GM21390 (cell line): ENCODE measurements at regions not wholly inside any gene's neighbourhood (a gene's known extent, or its start where the extent isn't known, plus 50 kb on each side); places are given as distances from the start of the nearest gene placed in this dataset.
"Not testable (repeated sequence)": the region's sequence is repeated elsewhere in the genome, so short reads cannot be mapped to it uniquely, and the experiment has no call there.

Experiments used
- ATAC-seq: cut with Tn5 transposase; IDR thresholded peaks from one replicate; pipeline ENCODE4 v1.9.1; 2021; ENCODE audit not compliant: unreplicated experiment

- ATAC-seq, result no peak
These were observed 110.6 kb upstream of the MIR17HG start for GRCh38 chr13:91236921-91237320.

DNA sequence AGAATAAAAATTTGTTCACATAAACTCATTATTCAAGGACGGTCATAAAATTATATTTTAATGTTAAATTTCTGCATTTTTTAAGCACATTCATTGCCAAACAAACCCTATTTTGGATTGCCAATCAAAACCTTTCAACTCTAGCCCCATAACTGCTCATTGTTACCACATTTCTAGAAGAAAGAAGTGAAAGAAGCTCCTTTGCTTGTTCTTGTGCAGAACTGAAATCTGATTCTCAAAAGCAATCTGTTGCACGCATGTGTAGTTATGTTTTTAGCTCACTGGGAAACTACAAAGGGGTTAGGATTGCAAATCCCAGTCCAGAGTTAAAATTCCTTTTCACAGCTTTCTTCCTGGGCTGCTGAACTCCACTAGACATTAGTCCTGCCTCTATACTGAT is 109.5 kb upstream of the MIR17HG start:
- ATAC-seq, result peak; percentile 85

GRCh38 chr13:91240341-91240740 is 107.1 kb upstream of the MIR17HG start:
- no peak for ATAC-seq

DNA sequence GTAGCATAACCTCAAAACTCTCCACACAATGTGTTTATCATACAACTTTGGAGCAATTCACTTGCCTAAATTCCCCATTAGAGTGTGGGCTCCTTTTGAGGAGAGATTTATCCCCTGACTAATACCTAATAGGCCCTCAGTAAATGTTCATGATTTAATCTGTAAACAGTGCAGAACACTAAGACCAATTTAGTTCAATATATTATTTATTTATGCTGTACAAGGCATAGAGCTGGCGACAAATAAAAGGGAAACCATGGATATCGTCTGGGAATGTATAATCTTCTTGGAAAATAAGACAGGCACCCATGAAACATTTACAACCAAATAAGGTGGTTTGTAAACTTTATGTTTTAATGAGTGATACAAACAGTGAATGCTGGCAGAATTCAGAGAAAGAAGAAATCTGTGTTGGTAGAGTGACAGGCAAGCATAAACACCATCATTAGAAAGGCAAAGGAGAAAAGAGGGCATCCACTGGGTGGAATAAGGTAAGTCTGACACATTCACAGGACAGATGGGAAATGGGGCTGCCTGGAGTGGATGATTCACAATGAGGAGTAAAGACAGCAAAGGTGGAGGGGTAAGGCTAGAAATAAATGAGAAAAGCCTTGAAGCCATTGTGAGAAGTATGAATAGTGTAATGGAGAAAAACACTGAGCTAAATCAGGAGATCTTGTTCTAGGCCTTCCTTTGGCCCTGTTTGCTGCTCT is 106.1 kb upstream of the MIR17HG start:
- no peak for ATAC-seq

DNA sequence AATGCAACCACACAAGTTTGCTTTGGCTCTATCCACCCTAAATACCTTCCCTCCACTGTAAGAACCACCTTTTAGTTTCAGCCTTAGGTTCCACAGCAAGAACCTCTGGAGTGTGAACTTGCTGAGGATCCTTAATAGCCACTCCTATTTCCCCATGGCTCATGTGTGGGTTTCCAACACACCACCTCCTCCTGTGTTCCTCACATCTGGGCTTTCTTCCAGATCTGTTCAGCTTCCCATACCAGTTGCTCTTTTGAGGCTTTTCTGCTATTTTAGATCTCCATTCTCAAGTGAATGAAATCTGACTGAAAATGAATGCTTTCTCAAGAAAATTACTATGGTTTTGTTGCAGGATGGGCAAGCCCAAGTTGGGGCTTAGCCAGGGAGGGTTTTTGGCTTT is 104.8 kb upstream of the MIR17HG start:
- ATAC-seq, result no peak

DNA sequence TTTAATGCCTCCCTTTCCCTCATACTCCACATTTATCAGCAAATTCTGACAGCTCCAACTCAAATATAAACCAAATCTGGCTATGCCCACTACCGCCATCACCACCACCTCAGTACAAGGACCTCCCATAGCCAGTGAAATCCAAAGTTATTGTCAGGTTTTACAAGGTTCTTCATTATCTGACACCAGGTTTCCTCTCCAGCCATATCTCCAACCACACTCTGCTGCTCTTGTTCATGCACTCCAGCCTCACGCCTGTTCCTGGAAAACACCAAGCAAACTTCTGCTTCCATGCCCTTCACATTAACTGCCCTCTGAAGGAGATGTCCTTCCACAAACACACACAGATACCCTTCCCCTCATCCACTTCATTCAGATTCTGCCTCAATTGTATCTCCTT is 102.2 kb upstream of the MIR17HG start:
- no peak for ATAC-seq

DNA sequence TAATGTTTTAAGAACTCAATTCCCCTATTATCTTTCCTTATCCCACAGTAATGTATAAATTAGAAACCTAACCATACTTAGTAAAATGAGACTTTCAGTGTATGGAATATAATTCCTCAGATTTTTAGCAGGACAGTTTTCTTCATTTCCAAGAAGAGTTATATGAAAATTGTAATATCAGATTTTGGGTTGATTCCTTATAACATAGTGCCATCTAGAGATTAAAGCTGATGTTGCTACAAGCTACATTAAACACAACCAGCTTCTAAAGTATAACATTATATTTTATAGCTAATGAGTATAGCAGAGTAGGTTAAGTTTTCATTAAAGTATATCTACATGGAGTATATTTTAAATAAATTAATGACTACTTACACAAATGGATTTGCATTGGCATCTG is 99.7 kb upstream of the MIR17HG start:
- ATAC-seq, result no peak

DNA sequence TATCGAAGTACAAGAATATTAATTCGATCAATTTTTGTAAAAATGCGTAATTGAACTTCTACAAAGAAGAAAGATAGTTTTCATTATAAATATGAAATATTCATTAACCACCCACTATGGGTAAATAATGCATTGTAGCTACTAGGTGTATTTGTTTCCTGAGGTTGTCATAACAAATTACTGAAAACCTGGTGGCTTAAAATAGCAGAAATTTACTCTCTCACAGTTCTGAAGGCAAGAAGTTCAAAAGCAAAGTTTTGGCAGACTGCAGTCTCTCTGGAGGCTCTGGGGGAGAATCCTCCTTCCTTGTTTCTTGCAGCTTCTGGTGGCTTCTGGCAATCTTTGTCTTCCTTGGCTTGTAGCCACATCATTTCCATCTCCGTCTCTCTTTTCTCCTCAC is 99.2 kb upstream of the MIR17HG start:
- ATAC-seq, result no peak

GRCh38 chr13:91249370-91249769 is 98.1 kb upstream of the MIR17HG start:
- no peak for ATAC-seq

- no peak for ATAC-seq
These were observed 97.6 kb upstream of the MIR17HG start for GRCh38 chr13:91249861-91250260.

DNA sequence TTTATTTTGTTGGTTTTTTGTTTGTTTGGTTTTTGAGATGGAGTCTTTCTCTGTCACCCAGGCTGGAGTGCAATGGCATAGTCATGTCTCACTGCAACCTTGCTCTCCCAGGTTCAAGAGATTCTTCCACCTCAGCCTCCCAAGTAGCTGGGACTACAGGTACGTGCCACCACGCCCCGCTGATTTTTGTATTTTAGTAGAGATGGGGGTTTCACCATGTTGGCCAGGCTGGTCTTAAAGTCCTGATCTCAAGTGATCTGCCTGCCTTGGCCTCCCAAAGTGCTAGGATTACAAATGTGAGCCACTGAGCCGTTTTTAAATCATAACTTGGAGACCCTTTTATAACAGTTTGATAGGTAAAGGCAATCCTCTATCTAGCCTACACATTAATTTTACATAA is 95.9 kb upstream of the MIR17HG start:
- not testable (repeated sequence) for ATAC-seq

DNA sequence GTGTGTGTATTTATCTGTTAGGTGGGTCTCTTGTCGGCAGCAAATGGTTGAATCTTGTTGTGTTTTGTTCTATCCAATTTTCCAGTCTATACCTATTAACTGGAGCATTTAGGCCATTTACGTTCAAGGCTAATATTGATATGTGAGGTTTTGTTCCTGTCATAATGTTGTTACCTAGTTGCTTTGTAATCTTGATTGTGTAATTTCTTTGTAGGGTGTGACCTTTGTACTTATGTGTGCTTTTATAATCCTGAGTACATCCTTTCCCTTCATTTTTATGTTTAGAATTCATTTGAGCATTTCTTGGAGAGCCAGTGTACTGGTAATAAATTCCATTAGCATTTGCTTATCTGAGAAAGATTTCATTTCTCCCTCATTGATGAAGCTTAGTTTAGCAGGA is 83.0 kb upstream of the MIR17HG start:
- ATAC-seq, result no peak

DNA sequence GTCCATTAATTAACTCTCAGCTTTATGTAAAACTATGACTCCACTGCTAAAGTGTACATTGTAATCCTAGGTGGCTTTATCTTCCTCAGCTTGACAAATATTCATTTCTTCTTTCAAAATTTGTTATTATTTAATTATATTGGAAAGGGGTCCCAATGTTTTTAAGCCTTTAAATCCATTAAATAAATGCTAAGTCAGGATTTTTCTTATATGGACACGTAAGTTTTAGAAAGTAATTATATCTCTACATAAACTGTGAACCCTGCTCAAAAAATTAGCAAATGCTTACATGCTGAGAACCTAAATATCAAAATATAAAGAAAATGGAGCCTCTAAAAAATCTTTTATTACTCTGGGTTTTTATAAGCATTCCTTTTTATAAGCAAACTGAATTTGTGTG is 78.2 kb upstream of the MIR17HG start:
- no peak for ATAC-seq

GRCh38 chr13:91270031-91270430 is 77.5 kb upstream of the MIR17HG start:
- no peak for ATAC-seq

- no peak for ATAC-seq
These were observed 75.2 kb upstream of the MIR17HG start for GRCh38 chr13:91272235-91272777.

- ATAC-seq, result no peak
These were observed 73.8 kb upstream of the MIR17HG start for GRCh38 chr13:91273675-91274074.

DNA sequence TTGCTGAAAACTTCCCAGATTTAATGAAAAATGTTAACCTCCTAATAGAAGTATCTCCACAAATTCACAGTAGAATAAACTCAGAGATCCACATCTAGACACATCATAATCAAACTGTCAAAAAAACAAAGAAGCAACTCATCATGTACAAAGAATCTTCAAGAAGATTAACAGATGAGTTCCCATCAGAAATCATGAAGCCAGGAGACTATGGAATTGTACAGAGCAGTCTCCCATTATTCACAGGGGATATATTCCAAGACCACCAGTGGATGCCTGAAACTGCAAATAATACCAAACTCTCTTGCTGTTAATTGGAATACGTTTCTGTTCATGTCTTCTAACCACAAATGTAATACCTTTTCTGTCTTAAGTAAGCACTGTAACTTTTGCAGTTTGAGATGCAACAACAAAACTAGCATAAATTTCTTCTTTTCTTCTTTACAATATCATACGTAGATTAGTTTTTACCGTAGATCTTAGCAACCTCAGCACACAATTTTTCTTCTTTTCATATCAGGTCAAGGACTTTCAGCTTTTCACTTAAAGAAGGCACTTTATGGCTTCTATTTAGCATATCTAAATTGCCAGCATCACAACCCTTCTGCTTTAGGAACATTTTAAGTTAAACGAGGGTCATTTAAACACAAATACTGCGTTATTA is 70.3 kb upstream of the MIR17HG start:
- no peak for ATAC-seq

GRCh38 chr13:91278291-91278690 is 69.2 kb upstream of the MIR17HG start:
- no peak for ATAC-seq

DNA sequence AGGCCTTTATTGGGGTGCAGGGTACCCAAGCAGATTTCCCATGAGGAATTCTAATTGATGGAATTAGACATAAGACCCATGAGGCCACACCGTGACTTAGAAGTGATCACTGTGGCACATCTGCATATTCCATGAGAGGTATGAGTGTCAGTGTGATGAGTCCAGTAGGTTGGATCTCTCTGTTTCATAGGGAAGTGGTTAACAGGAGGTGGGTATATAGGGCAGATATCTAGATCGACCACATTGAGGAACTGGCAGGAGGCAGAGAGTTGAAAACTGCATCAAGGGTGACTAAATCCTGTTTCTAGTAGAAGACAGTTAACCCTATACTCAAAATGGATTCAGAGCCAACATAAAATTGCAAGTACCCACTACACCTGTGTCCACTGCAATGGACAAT is 68.6 kb upstream of the MIR17HG start:
- ATAC-seq, result peak; percentile 68

- ATAC-seq, result no peak
These were observed 66.7 kb upstream of the MIR17HG start for GRCh38 chr13:91280801-91281200.

DNA sequence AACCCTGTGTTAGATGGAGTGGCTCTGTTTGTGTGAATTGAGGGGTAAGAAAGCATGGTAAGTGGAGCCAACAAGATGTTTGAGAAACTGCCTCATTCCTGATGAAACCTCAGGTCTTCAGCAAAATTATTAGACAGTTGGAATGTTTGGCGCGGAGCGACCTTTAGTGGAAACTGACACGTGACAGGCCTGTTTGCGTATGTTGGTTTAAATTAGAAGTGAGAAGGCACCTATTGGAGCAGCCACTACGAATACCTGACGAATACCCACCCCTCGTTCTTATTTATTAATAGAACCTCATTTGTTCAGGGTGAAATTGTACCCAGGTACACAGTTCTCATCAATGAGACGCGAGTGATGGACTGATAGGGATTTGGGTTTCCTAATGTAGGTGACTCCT is 63.2 kb upstream of the MIR17HG start:
- ATAC-seq, result no peak

GRCh38 chr13:91286317-91286716 is 61.2 kb upstream of the MIR17HG start:
- ATAC-seq, result no peak

DNA sequence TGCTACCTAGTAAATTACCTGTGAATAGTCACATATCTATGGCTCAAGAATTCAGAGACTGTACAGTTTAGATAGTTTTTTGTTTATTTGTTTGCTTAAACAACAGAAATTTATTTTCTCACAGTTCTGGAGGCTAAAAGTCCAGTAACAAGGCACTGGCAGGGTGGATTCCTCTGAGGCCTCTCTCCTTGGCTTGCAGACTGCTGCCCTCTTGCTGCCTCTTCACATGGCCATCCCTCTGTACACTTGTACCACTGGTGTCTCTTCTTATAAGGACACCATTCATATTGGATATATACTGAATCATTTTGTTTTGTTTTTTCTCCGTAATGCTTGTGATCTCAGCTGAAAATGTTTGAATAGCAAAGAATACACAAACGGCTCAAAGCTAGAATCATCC is 56.4 kb upstream of the MIR17HG start:
- no peak for ATAC-seq
